Loucy (cell line): ENCODE measurements at regions not wholly inside any gene's neighbourhood (a gene's known extent, or its start where the extent isn't known, plus 50 kb on each side); places are given as distances from the start of the nearest gene placed in this dataset.

ENCODE experiments used
- EZH2phosphoT487 ChIP-seq: fragments of 200-600 bp; IDR thresholded peaks from 2 replicates; pipeline ENCODE4 v1.6.1; 2018; ENCODE audit warnings: antibody characterized with exemption, mild to moderate bottlenecking, moderate library complexity, borderline replicate concordance
- TF ChIP-seq, protein P1 (sequence below): fragments of 200-600 bp; sonication (generic); conservative IDR thresholded peaks from 2 replicates; pipeline ENCODE4 v1.5.1; 2014; ENCODE audit warnings: mild to moderate bottlenecking, antibody characterized with exemption, low read length

GRCh38 chr3:46132565-46132964, 75.5 kb downstream of the CCR1 start:
- TF ChIP-seq, protein P1, sequence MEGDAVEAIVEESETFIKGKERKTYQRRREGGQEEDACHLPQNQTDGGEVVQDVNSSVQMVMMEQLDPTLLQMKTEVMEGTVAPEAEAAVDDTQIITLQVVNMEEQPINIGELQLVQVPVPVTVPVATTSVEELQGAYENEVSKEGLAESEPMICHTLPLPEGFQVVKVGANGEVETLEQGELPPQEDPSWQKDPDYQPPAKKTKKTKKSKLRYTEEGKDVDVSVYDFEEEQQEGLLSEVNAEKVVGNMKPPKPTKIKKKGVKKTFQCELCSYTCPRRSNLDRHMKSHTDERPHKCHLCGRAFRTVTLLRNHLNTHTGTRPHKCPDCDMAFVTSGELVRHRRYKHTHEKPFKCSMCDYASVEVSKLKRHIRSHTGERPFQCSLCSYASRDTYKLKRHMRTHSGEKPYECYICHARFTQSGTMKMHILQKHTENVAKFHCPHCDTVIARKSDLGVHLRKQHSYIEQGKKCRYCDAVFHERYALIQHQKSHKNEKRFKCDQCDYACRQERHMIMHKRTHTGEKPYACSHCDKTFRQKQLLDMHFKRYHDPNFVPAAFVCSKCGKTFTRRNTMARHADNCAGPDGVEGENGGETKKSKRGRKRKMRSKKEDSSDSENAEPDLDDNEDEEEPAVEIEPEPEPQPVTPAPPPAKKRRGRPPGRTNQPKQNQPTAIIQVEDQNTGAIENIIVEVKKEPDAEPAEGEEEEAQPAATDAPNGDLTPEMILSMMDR: no peak
- TF ChIP-seq EZH2phosphoT487: no peak
